ENCODE measurements at regions not wholly inside any gene's neighbourhood (a gene's known extent, or its start where the extent isn't known, plus 50 kb on each side); places are given as distances from the start of the nearest gene placed in this dataset.

DNA sequence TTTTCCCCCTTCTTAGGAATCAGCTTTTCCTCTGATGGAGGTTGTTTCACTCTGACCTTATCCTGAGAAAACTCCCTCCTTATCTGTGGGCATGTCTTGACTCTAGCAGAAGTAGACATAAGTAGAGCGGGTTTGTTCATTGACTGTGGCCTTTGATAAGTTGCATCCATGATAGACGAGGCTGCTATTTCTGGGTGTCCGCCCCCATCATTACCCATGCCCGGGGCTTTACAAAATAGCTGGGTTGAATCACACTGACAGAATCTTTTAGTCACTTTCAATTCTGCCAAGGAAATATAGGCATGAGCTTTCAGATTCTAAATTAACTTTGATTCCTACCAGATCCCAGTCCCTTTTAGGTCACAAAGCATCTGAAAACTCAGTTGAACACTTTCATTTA lies 223.8 kb downstream of the SEC61B start:
- Histone ChIP-seq H3K9ac (ENCODE audit: low read depth, low read length) (no peak overlapping the region), H3K27me3 (ENCODE audit: insufficient read depth, low read length, poor library complexity) (peaks cover 2% of the 10 kb centered on the region), H3K4me1 (ENCODE audit: insufficient read depth, low read length) (no peaks in the 10 kb centered on the region), H3K4me2 (ENCODE audit: insufficient read depth, low read length) (no peak overlapping the region), H2AFZ (ENCODE audit: low read depth, low read length) (no peak overlapping the region), H4K20me1 (ENCODE audit: insufficient read depth, low read length) (no peaks in the 10 kb centered on the region), H3K79me2 (ENCODE audit: insufficient read depth, low read length) (no peaks in the 10 kb centered on the region), H3K9me3 (ENCODE audit: insufficient read depth, low read length, severe bottlenecking) (no peaks in the 10 kb centered on the region), H3K4me3 (ENCODE audit: low read depth in 1 of 2, low read length in 2 of 2) (no peak overlapping the region), H3K27ac (ENCODE audit: low read length) (no peak overlapping the region), H3K36me3 (ENCODE audit: insufficient read depth, low read length) (no peaks in the 10 kb centered on the region)
- ATAC-seq (ENCODE audit: insufficient read depth, low read depth) (no peak), DNase-seq (no peak)
- TF ChIP-seq CTCF (IDR thresholded peaks at IDR 0.05; ENCODE audit: borderline replicate concordance, extremely low read depth, low read length, poor library complexity, severe bottlenecking) (no peak), EZH2 (IDR thresholded peaks at IDR 0.05; ENCODE audit: borderline replicate concordance, low read depth, low read length, severe bottlenecking) (no peak)

- H3K9ac ChIP-seq (ENCODE audit: low read depth, low read length), result no peak overlapping the region
Observed at GRCh38 chr9:99447951-99448350, 225.9 kb downstream of the SEC61B start.

GRCh38 chr9:99449726-99450125 lies 227.6 kb downstream of the SEC61B start:
- Histone ChIP-seq H3K27ac (ENCODE audit: low read length) (no peak overlapping the region), H2AFZ (ENCODE audit: low read depth, low read length) (no peak overlapping the region), H3K4me2 (ENCODE audit: insufficient read depth, low read length) (no peak overlapping the region), H3K36me3 (ENCODE audit: insufficient read depth, low read length) (no peaks in the 10 kb centered on the region), H3K9me3 (ENCODE audit: insufficient read depth, low read length, severe bottlenecking) (no peaks in the 10 kb centered on the region), H3K4me3 (ENCODE audit: low read depth in 1 of 2, low read length in 2 of 2) (no peak overlapping the region), H4K20me1 (ENCODE audit: insufficient read depth, low read length) (no peaks in the 10 kb centered on the region), H3K79me2 (ENCODE audit: insufficient read depth, low read length) (no peaks in the 10 kb centered on the region), H3K9ac (ENCODE audit: low read depth, low read length) (no peak overlapping the region), H3K4me1 (ENCODE audit: insufficient read depth, low read length) (no peaks in the 10 kb centered on the region), H3K27me3 (ENCODE audit: insufficient read depth, low read length, poor library complexity) (peaks cover 11% of the 10 kb centered on the region)
- DNase-seq (no peak), ATAC-seq (ENCODE audit: insufficient read depth, low read depth) (no peak)
- TF ChIP-seq CTCF (IDR thresholded peaks at IDR 0.05; ENCODE audit: borderline replicate concordance, extremely low read depth, low read length, poor library complexity, severe bottlenecking) (no peak), EZH2 (IDR thresholded peaks at IDR 0.05; ENCODE audit: borderline replicate concordance, low read depth, low read length, severe bottlenecking) (no peak)

More at GRCh38 chr9:99447951-99448350, 225.9 kb downstream of the SEC61B start:
- Histone ChIP-seq H3K4me3 (ENCODE audit: low read depth in 1 of 2, low read length in 2 of 2) (no peak overlapping the region), H3K4me1 (ENCODE audit: insufficient read depth, low read length) (no peaks in the 10 kb centered on the region), H3K36me3 (ENCODE audit: insufficient read depth, low read length) (no peaks in the 10 kb centered on the region), H3K27me3 (ENCODE audit: insufficient read depth, low read length, poor library complexity) (peaks cover 8% of the 10 kb centered on the region), H3K27ac (ENCODE audit: low read length) (no peak overlapping the region), H3K4me2 (ENCODE audit: insufficient read depth, low read length) (no peak overlapping the region), H3K9me3 (ENCODE audit: insufficient read depth, low read length, severe bottlenecking) (no peaks in the 10 kb centered on the region), H2AFZ (ENCODE audit: low read depth, low read length) (no peak overlapping the region), H3K79me2 (ENCODE audit: insufficient read depth, low read length) (no peaks in the 10 kb centered on the region), H4K20me1 (ENCODE audit: insufficient read depth, low read length) (no peaks in the 10 kb centered on the region)
- DNase-seq (no peak), ATAC-seq (ENCODE audit: insufficient read depth, low read depth) (no peak)
- TF ChIP-seq EZH2 (IDR thresholded peaks at IDR 0.05; ENCODE audit: borderline replicate concordance, low read depth, low read length, severe bottlenecking), result no peak
- TF ChIP-seq CTCF (IDR thresholded peaks at IDR 0.05; ENCODE audit: borderline replicate concordance, extremely low read depth, low read length, poor library complexity, severe bottlenecking), result no peak

DNA sequence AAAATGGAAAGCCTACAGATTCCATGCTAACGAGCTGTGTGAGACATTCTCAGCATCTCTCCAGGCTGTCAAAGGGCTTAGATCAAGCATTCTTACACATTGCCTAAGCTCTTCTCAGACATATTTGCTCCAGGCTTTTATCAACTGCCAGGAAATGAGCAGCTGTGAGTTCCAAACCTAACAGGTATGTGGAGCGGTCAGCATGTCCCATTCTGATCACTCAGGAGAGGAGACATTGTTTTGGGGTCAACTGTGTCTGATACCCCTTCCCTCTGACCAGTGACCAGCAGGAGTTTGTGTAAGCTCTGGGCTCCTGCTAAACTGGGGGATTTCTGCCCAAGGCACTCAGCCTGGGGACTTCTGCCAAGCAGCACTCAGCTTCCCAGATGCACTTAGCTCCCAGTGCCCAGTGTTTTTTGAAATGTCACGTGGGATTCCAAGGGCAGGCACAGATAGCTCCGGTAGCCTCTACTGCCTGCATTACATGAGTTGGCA lies 229.1 kb downstream of the SEC61B start:
- Histone ChIP-seq H4K20me1 (ENCODE audit: insufficient read depth, low read length) (no peaks in the 10 kb centered on the region), H3K27me3 (ENCODE audit: insufficient read depth, low read length, poor library complexity) (peaks cover 11% of the 10 kb centered on the region), H3K79me2 (ENCODE audit: insufficient read depth, low read length) (no peaks in the 10 kb centered on the region), H3K4me2 (ENCODE audit: insufficient read depth, low read length) (no peak overlapping the region), H3K9me3 (ENCODE audit: insufficient read depth, low read length, severe bottlenecking) (no peaks in the 10 kb centered on the region), H3K36me3 (ENCODE audit: insufficient read depth, low read length) (no peaks in the 10 kb centered on the region), H3K9ac (ENCODE audit: low read depth, low read length) (no peak overlapping the region), H3K4me1 (ENCODE audit: insufficient read depth, low read length) (no peaks in the 10 kb centered on the region), H2AFZ (ENCODE audit: low read depth, low read length) (no peak overlapping the region), H3K4me3 (ENCODE audit: low read depth in 1 of 2, low read length in 2 of 2) (no peak overlapping the region), H3K27ac (ENCODE audit: low read length) (no peak overlapping the region)
- DNase-seq (no peak), ATAC-seq (ENCODE audit: insufficient read depth, low read depth) (no peak)
- TF ChIP-seq CTCF (IDR thresholded peaks at IDR 0.05; ENCODE audit: borderline replicate concordance, extremely low read depth, low read length, poor library complexity, severe bottlenecking) (no peak), EZH2 (IDR thresholded peaks at IDR 0.05; ENCODE audit: borderline replicate concordance, low read depth, low read length, severe bottlenecking) (no peak)

All from DND-41 (cell line).